Activated CD4-positive, alpha-beta T cell treated with anti-CD3 and anti-CD28 coated beads, Interleukin-2, amount 50 U/mL, for 4 hours (primary cell): ENCODE measurements at regions not wholly inside any gene's neighbourhood (a gene's known extent, or its start where the extent isn't known, plus 50 kb on each side); places are given as distances from the start of the nearest gene placed in this dataset.

ENCODE experiments used
- DNase-seq, 2 experiments: peaks; one replicate each; pipeline ENCODE4 v3.0.0-alpha.2; 2020

DNA sequence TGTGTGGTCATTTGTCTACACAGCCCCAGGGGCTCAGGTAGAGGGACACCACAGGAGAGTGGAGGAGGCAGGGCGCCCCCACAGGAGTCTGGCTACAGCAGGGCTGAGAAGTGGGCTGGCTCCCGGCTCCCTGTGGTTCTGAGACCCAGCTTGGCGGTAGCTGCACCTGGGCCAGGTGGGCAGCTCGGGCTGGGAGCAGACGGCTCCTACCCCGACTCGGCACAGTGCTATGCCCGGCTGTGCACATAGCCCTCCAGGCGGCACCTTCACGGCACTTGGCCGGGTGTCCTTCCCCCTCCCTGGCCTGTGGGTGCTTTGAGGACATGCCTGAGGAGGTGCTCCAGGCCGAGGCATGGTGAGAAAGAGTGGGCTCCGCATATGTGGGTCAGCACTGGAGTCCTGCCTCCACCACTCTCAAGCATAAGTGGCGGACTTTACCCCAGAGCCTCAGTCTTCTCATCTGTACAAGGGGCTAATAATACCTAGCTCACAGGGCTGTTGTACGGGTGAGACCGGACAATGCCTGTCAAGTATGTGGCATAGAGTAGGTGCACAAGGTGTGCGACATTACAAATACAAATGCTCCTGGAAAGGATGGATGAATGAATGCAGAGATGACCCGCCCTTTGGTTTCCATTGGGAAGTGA lies 50.1 kb upstream of the JPH3 start:
- DNase-seq, result no peak

DNA sequence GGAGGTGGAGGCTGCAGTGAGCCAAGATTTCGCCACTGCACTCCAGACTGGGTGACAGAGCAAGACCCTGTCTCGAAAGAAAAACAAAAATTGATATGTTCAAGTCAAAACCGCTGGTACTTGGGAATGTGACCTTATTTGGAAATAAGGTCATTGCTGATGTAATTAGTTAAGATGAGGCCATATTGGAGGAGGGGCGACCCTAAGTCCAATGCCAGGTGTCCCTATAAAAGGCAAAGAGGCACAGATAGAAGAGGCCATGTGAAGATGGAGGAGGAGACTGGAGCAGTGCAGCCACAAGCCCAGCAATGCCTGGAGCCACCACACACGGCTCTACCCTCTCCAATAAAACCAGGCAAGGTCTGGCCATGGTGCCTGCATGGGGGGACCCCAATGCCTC lies 50.8 kb upstream of the JPH3 start:
- DNase-seq, result no peak

DNA sequence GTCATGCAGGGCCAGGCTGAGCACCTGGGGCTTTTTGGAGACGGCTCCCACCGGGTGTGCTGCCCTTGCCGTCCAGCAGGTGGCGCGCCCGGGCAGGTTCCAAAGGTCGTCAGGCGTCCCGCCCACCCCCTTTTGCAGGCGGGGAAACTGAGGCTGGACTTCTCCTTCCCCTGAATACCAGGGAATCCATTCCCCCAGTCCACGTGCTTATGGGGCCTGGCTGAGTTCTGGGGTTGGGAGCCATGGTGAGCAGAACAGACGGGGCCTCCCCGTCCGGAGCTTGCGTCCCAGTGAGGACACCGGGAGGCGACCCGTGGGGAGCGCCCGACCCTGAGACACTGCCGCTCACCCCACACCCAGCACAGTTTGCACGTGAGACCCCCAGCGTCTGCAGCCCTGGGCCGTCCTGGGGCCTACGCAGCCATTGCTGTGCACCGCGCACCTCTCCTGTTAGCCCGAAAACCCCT lies 51.8 kb upstream of the JPH3 start:
- peak; percentile 51 to 54 for DNase-seq

DNA sequence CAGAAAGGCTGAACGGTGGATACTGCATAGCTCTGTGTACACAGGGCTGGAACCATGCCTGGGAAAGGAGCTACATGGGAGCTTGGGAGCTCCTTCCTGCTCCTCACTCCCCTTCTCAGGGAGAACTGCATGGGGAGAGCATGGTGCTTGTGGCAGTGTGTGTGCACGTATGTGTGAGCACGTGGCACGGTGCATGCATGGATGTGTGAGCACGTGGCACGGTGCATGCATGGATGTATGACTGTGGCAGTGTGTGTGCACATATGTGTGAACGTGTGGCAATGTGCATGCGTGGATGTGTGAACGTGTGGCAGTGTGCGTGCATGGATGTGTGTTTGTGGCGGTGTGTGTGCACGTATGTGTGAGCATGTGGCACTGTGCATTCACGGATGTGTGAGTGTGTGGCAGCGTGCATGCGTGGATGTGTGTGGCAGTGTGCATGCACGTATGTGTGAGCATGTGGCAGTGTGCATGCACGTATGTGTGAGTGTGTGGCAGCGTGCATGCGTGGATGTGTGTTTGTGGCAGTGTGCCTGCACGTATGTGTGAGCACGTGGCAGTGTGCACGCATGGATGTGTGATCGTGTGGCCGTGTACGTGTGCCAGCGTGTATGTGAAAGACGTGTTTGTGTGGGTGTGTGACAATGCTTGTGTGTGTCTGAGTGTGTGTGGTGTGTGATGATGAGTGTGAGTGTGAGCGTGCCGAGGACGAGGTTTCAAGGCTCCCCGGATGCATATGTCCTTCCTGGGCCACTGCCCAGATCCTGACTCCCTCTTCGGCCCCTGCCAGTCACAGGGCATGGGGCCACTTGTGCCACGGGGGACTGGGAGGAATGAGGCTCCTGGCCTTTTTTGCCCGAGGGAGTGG lies 52.4 kb upstream of the JPH3 start:
- DNase-seq, result no peak

DNA sequence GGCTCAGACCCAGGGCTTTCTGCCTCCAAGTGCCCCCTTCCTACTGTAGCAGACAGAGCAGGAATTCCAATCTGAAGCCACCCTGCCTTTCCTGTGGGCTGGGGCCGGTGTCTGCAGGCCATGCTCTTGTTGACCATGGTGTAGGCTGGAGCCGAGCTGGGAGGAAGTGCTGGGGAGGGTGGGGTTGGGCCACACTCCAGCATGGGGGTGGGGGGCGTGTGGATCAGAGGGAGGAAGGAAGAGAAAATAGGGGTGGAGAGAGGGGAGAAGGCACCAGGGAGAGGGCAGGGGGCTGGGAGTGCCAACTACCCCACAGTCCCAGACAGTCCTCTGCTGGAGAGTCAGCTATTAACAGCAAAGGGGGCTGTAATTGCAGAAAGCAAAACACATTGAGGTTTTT lies 54.3 kb upstream of the JPH3 start:
- DNase-seq, result no peak

DNA sequence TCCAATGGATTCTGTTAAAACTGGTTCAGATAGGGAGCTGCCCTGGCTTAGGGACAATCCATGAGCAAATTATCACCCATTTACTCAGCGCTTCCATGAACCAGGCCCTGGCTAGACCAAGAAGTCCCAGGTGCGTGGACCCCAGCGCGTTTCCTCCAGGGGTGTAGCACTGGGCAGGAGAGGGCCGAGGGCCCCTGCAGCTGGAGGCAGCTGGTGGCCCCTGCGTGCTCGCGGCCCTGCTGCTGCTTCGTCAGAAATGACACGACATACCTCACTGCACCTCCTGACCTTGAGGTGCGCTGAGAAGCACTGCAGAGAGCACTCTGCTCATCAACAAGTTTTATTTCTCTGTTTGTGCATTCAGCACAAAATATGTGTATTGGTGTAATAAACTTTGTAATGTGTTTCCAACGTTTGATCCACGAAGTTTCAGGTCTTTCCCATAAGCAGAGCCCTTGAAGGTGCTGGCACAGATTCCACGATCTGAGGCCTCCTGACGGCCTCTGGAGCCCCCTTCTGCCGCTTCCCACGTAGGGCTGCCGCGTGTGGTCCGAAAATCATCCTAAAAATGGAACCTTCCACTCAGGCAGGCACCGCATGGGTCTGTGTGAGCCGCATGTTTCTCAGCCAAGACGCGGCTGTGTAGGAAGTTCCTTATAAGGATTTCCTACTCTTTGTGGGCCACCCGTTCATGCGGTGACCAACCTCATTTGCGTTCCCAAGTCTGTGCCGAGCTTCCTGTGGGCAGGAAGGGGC lies 50.8 kb upstream of the ZCCHC14 start:
- DNase-seq, result no peak

DNA sequence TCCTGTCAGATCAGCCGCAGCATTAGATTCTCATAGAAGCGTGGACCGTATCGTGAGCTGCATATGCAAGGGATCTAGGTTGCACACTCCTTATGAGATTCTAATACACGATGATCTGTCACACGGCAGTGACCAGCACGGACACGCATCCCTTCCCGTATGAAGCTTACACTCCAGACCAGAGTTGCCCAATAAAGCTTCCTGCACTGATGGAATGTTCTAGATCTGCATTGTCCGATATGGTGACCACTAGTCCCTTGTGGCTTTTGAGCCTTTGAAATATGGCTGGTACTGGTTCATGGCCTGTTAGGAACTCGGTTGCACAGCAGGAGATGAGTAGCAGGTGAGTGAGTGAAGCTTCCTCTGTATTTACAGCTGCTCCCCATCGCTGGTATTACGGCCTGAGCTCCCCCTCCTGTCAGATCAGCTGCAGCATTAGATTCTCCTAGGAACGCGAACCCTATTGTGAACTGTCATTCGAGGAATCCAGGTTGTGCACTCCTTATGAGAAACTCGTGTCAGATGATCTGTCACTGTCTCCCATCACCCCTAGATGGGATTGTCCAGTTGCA lies 49.8 kb upstream of the ZCCHC14 start:
- no peak for DNase-seq
